22Rv1 (cell line): ENCODE measurements at regions not wholly inside any gene's neighbourhood (a gene's known extent, or its start where the extent isn't known, plus 50 kb on each side); places are given as distances from the start of the nearest gene placed in this dataset.
A peak's percentile ranks its signal among the peaks of the same experiment; 100 is the strongest.

ENCODE experiments used
- H3K27ac ChIP-seq: fragments of 450-650 bp; 2 replicates; pipeline ENCODE4 v1.5.1; 2017
- ZFX ChIP-seq: fragments of 450-650 bp; IDR thresholded peaks from 2 replicates; pipeline ENCODE4 v1.6.1; 2017; ENCODE audit warnings: antibody characterized with exemption, borderline replicate concordance
- TF ChIP-seq, protein P1 (sequence below): fragments of 450-650 bp; IDR thresholded peaks from 2 replicates; pipeline ENCODE4 v1.5.1; 2017; ENCODE audit warnings: mild to moderate bottlenecking

DNA sequence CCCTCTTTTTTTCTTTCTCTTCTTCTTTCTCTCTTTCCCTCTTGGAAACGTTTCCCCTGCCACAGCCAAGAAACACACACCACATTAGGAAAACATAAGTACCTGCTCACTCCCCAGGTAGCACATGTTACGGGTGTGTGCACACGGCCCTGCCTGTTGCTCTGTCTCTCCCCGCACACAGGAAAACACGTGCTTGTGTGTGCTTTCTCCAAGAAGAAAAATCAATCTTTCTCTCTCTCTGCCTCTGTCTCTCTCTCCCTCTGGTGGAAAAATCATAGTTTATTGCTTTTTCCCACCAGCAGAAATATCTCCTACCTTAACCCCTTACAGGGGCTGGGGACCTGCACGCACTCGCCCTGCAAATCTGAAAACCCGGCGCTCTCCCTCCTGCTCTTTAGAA, 102.3 kb downstream of the EDN3 start:
- TF ChIP-seq, protein P1, sequence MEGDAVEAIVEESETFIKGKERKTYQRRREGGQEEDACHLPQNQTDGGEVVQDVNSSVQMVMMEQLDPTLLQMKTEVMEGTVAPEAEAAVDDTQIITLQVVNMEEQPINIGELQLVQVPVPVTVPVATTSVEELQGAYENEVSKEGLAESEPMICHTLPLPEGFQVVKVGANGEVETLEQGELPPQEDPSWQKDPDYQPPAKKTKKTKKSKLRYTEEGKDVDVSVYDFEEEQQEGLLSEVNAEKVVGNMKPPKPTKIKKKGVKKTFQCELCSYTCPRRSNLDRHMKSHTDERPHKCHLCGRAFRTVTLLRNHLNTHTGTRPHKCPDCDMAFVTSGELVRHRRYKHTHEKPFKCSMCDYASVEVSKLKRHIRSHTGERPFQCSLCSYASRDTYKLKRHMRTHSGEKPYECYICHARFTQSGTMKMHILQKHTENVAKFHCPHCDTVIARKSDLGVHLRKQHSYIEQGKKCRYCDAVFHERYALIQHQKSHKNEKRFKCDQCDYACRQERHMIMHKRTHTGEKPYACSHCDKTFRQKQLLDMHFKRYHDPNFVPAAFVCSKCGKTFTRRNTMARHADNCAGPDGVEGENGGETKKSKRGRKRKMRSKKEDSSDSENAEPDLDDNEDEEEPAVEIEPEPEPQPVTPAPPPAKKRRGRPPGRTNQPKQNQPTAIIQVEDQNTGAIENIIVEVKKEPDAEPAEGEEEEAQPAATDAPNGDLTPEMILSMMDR: no peak
- no peak for TF ChIP-seq ZFX
- H3K27ac ChIP-seq: no peak overlapping the region

DNA sequence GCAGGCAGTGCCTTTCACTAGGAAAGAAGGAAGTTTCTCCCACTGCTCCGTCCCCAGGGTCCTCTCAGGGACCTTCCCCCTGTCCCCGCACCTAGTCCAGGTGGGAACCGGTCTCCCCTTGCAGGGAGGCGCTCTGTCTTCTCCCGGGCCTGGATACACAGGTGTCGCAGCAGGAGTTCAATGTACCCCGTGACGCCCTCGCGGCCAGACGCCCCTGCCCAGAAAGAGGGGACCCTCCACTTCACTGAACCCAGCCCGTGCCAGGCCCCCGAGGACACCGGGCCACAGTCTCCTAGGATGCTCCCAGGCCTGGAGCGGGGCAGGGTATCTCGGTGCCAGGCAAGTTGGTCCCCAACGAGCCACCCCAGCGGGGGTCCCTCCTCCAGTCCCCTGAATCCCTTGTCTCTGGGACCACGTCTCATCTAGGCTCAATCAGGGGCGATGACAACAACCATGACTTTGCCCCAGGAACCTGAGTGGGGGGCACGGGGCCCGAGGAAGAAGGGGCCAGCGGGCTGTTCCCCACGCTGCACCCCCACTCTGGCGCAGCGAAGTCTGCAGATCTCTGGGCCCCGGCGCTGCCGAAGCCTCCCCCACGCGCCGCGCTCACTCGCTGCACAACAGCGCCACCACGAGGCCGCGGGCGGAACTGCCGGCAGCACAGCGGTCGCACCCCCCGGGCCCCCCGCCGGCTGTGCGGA, 103.0 kb downstream of the EDN3 start:
- TF ChIP-seq, protein P1: peak; percentile 93
- no peak for TF ChIP-seq ZFX
- H3K27ac ChIP-seq: no peak overlapping the region

DNA sequence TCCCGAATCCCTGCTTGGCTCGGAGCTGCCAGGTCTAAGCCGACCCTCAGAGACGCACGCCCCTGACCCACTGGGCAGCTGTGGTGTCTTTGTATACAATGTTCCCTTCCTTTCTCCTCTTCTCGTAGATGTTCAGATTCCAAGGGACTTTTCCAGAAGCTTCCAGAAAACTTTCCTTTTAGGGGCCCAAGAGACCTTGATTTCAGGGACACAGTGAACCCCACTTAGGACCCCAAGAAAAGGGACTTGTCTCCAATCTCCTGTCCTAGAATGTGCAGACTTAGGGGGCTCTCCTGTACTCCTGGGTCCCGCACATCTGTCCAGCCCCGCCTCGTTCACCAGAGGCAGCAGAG, 103.5 kb downstream of the EDN3 start:
- no peak for TF ChIP-seq ZFX
- TF ChIP-seq, protein P1: peak; percentile 59
- no peak overlapping the region for H3K27ac ChIP-seq

DNA sequence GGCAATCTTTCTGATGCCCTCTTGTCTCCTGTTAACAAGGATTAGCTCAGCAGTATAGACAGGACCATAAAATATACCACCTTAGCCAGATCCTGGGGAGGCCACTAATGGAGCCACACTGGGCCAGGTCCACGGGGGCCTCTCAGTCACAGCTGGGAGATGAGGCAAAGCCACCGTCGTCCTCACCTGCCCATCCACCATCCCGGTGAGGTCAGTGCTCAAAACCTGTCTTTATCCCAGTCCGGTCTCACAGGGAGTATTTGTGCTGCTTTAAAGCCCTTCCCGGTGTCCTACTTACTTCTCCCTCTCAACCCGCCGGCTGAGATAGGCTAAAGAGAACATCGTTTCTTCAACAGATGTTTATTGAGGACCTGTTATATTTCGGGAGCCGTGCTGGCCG, 104.3 kb downstream of the EDN3 start:
- H3K27ac ChIP-seq: no peak overlapping the region

DNA sequence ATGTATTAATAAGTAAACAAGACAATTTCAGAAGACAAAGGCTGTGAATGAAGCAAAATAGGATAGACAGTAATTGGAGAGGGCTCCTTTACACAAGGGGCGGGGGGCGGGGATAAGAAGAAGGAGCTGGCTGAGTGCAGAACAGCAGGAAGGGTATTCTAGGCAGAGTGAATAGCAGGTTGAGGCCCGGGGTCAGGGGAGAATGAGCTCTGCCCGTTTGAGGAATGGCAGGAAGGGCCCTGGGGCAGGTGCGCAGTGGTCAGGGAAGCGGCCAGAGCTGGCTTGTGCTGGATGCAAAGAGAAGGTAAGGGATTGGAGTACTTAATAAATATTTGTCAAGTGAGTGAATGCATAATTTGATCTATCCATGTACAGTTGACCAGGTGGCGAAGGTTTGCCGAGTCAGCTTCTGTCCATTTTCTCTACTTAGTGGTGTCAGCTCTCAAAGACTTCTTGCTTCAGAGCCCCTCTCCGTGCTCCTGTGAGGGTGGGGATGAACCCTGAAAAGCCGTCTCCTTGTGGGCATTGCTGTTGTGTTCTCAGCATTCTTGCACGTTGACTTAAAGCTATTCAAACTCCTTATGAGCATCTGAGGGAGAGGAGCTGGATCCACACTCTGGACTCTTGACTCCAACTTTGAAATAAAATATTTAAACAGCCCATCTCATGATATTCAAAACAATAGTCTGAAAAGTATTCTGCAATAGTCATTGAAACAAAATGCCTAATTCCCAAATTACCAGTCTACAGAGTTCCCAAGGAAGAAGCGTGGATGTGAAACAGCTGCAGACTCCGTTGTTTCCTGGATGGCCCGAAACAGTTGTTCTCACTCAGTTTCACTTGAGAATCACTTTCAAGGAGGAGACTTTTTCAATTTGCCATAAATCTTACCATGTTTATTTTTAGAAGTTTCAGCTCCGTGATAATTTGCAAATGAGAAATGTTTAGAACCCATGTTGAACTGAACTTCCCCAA, 105.1 kb downstream of the EDN3 start:
- TF ChIP-seq, protein P1: no peak
- no peak for TF ChIP-seq ZFX
- H3K27ac ChIP-seq: no peak overlapping the region

More for the DNA sequence above, 104.3 kb downstream of the EDN3 start:
- no peak for TF ChIP-seq ZFX
- TF ChIP-seq, protein P1: no peak

DNA sequence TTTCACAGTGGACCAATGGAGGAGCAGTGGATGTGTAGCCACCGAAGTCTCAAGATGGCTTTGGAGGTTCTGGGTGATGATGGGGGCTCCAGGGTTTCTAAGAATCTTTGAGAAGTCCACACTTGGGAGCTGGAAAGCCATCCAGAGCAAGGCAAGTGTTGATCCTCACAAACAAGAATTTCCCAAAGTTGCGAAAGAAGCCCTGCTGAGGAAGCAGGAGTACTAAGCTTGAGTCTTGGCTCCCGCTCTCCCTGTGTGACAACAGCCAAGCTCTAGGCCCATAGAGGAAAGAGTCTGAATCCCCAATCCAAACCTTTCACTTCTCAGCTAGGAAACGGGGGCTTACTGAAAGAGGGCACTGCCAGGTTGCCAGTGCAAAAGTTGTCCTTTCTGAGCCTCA, 106.0 kb downstream of the EDN3 start:
- H3K27ac ChIP-seq: no peak overlapping the region
- no peak for TF ChIP-seq ZFX
- TF ChIP-seq, protein P1: no peak

DNA sequence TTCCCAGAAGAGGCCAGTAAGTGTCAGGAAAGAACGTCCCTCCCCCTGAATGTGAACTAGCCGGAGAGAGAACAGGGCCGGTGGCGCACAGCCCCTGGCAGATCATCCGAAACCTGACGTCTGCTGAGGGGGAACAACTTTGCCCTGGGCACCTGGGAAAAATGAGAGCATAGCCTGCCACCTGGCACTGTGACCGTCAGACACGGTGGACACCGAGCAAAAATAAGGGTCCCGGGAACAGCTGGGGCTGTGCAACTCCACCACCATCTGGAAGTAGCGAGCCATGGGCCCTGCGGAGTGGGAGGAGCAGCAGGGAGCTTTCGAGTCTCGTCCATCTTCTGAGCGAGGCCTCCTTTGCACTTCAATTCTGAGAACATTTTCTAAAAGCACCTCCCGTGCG, 110.8 kb downstream of the EDN3 start:
- H3K27ac ChIP-seq: no peak overlapping the region
- TF ChIP-seq, protein P1: no peak
- no peak for TF ChIP-seq ZFX
